GM20431 (cell line): ENCODE measurements at regions not wholly inside any gene's neighbourhood (a gene's known extent, or its start where the extent isn't known, plus 50 kb on each side); places are given as distances from the start of the nearest gene placed in this dataset.
"Not testable (repeated sequence)": the region's sequence is repeated elsewhere in the genome, so short reads cannot be mapped to it uniquely, and the experiment has no call there.

ENCODE experiments used
- in situ Hi-C: fragments of 300-500 bp; cut with MseI, MboI; formaldehyde crosslinking; loops from one replicate; pipeline ENCODE4 v1.15.0; 2020; ENCODE audit warnings: low sequenced_read_pairs; ENCODE audit not compliant: unreplicated experiment

DNA sequence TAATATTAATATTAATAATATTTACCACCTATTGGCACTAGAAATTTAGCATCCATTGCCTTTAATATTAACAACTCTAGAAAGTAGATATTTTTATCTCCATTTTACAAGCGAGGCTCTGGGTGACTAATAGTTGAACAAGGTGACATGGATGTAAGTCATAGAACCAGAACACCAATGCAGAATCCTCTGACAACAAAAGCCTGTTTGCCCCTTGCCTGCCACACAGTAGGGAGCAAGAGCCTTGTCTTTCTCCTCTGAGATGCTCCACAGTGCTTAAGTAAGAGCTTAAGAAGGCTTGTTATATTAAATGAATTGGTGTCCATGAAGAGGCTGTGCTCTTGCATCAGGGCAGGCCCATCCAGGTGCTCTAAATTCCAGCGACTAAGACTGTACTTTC is 51.2 kb upstream of the LBX1 start:
- in situ Hi-C loops = no loop called here

DNA sequence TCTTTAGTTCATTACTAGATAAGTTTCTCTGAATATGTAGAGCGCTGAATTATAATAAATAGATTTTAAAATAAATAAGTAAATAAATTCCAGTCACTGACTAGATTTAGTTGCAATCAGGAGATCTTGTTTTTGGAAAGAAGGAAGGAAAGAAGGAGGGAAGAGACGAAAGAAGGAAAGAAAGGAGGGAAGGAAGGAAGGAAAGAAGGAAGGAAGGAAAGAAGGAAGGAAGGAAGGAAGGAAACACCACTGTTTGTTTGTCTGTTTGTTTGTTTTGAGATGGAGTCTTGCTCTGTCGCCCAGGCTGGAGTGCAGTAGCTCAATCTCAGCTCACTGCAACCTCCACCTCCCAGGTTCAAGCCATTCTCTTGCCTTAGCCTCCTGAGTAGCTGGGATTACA is 51.7 kb upstream of the LBX1 start:
- in situ Hi-C loops = not testable (repeated sequence)

DNA sequence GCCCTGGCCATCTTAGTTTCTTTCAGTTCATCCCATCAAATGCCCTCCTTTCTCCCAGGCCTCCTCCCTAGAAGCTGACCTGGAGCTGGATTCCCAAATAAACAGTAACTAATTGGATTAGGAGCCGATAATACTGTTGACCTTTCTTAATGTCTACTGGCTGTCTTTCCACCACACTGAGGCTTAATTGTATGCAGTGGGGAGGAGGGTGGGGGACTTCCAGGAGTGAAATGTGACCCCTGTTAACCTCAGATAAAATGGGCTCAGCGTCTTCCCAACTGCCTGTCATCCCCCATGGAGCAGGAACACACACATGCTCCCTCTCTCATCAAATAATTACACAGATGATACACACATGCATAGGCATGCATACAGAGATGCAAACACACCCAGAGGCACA is 53.7 kb upstream of the LBX1 start:
- in situ Hi-C loops = no loop called here

DNA sequence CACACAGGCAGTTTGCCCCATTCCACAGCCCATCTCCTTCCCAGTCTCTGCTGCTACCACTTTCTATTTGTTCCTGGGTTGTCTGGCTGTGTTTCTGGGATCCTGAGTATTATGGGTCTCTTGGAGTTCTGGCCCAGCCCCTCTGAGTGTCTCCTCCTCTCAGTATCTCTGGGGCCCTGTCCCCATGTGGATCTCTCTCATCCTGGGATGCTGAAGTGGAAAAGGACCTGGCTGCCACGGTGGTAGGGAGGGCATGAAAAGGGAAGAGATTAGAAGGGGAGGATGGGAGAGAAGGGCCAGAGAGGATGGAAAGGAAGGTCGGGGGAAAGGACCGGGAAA is 54.5 kb upstream of the LBX1 start:
- in situ Hi-C loops = no loop called here

DNA sequence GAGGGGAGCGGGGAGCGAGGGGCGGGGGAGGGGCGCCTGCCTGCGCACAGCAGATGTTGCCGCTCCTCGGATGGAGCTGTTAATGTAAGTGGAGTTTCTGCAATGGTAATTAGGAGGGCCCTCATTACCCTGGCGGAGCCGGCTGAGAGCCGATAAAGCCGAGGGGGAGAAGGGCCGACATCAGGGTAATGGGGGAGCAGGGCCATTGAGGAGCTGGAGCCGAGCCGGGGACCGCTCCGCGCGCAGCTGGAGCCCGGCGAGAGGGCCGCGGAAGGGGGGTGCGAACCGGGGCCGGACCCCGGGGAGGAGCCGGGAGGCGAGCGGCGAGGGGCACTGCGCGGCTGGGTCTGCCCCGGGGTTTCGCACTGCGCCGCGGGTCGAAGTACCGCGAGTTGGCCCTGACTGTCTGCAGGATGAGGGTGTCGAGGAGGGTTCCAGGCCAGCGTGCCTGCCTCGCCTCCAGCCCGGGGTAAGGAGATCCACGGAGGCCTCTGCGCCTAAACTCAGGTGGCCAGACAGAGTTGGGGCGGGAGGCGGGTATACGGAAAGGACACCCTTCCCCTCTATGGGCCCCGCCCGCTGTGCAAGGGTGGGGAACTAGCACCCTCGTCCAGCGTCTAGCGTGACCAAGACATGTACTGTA is 55.0 kb upstream of the LBX1 start:
- in situ Hi-C loops = no loop called here

DNA sequence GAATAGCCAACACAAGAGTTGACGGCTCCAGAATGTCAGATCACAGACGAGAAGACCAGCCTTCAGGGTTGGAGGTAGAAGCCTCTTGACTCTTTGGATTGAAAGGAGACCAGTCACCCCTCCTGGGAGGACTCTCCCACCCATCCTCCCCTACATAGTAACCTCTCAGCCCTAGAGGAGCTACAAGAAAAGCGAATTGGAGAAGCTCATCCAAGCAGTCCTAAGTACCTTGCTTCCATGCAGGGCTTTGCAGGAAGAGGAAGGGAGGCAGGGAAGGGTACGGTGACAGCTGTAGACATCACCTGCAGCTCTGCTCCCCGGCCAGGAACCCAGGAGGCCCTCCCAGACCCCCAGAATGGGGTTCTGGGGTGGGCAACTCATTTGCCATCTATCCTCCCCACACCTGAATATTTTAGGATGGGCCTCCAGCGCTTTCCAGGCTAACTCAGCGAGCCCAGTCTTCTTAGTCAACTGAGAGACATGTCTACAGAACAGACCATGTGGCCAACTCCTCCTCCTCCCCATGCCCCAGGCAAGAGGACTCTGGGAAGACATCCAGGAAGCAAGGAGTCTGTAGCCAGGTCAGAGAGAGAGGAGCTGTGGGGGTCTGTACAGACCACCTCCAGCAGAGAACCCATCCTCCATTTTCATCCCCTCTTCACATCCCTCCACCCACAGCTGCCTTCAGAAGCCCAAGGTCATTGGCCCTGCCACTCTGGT is 55.6 kb upstream of the LBX1 start:
- in situ Hi-C loops = no loop called here

DNA sequence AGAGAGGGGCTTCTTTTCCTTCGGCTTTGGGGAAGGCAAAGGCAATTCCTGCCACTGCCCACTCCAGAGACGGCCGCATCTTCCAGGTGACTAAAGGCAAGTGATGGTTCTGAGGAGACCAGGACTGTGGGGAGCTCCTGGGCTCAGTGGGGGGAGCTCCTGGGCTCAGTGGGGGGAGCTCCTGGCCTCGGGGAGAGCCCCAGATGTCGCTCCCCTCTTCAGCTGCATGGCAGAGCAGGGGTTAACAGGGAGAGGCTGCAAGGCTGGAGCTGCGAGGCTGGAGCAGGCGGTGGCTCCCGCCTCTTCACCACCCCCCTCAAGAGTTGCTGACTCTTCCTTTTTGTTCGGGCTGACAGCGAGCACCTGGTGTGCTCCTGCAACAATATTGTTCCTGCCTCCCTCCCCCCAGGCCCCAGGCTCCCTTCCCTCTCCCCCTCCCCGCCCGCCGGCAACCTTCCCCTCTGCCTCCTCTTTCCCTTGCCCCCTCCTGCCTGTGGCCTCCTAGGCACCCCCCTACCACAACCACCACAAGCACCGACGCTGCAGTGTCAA is 56.3 kb upstream of the LBX1 start:
- in situ Hi-C loops = no loop called here

DNA sequence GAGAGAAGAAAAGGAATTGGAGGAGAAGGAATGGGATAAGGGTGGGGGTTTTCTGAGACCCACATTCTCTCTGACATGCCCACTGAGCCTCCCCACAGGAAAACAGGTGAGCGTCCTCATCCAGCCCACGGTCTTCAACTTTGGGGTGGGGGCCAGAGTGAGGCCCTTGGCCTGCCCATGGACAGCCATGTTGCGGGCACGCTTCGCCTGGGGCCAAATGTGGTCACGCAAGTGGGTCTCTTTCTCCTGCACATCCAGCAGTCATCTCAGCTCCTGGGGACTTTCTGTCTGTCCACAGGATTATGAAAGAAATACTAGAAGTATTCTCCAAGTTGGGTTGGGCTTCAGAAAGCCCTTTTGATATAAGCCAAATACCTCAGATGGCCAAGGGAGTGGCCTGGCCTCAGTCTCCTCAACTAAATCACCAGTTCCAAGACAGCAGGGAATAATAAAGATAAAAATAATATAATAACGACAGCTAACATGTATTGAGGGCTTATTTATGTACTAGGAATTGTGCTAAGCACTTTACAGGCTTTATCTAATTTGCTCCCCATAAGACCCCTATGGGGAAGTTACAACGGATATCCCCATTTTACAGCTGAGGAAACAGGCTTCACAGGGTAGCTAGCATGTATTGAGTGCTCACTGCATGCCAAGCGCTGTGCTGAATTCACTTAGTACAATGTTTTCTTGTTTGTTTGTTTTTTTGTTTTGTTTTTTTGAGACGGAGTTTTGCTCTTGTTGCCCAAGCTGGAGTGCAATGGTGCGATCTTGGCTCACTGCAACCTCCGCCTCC is 57.2 kb upstream of the LBX1 start:
- in situ Hi-C loops = no loop called here

DNA sequence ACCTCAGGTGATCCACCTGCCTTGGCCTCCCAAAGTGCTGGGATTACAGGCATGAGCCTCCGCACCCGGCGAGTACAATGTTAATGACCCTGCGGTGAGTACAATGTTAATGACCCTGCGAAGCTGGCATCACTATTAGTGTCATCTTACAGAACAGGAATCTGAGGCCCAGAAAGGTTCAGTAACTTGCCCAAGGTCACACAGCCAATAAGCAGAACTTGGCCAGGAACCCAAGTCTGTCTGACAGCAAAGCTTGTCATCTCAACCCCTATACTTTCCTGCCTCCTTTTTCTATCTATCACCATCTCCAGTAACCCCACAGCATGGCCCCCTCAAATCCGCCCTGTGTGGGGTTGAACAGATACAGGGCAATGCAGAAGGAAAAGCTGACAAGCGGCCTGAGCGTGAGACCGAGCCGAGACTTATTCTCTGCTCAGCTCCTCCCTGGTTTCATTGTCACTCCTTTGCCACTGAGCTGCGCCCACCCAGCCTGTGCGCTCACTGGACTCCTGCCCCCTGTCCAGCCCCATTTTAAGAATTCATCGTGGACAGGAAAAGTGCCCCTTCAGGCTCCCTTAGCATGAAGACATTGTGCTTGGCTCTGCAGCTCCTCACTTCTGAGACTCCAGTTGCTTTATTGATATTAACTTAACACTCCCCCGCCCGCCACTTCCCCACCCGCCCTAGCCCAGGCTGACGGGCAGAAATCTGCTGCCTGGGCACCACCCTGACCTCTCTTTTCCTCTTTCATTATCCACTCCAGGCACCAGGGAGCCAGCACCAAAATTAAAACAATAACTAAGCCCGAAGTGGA is 58.1 kb upstream of the LBX1 start:
- in situ Hi-C loops = no loop called here

DNA sequence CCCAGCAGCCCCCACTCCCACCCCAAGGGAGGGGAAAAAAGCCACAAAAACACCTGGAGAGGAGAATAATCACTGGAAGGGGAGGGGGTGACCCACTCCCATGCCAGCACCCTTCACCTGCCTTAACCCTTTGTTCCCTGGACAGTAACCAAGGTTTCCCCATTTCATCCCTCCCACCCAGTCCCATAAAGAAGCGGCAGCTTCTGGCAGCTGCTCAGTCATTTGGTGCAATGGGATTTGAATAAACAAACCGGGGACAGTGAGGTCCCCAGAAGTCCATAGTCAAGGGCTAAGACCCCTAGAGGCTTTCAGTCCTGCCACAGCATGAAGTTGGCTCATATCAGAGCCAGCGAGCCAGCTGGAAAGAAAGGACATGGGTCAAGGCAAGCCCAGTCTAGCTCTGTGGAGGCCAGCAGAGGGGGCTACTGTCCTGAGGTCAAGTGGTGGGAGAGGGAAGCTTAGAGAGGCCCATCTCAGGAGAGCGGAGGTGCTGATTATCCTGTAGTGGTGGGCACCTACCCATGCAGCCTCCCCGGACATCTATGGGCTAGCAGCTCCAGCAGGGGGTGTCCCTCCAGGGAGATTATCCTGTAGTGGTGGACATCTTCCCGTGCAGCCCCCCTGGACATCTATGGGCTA is 58.9 kb upstream of the LBX1 start:
- in situ Hi-C loops = no loop called here

DNA sequence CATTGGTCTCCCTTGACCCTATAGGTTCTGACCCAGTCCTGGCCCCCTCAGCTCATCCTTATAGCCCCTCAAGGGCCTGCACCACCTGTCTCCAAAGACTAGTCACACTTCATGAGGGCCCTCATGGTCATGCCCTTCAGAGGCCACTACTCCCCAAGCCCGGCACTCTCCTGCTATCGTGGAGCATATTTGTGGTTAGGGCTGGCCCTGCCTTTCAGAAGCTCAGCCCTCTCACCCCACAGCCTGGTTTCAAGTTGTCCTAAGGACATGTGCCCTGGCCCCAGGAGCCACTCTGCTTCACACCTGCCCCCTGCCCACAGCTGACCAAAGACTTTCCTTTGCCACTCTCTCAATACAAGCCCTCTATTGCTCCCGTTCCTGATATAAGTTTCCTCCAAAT is 60.3 kb upstream of the LBX1 start:
- in situ Hi-C loops = no loop called here

DNA sequence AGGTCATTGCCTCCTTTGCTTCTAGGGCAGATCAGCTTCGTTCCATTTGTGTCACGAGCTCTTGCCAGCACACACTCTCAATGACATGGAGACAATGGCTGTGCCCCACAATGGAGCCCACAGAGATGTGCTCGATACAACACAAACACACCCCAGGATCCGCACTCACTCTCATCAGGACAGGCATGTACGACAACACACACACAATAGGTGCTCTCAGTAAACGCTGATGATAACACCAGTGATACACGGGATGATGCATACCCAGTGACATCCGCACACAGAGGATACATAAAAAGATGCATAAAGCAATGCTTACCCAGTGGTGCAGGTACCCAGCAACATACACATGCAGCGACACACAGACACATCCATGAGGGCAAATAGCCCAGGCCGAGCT is 61.2 kb upstream of the LBX1 start:
- in situ Hi-C loops = no loop called here

DNA sequence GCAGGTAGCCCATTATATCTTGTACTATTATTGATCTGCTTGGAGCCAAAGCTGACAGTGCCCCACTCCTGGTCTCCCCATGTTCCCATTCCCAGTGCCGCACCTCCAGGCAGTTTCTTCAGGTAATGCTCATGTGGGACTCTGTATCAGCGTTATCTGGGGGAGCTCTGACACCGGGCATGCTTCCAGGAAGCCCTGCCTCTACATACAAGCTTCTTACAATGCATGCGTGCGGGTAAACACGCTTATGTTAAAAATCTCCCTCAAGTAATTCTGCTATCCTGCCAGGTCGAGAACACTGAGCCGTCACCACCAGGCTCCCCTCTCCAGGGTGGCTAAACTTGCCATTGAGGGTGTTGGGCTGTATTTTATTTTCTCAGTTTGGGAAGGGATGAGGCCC is 61.6 kb upstream of the LBX1 start:
- in situ Hi-C loops = no loop called here

DNA sequence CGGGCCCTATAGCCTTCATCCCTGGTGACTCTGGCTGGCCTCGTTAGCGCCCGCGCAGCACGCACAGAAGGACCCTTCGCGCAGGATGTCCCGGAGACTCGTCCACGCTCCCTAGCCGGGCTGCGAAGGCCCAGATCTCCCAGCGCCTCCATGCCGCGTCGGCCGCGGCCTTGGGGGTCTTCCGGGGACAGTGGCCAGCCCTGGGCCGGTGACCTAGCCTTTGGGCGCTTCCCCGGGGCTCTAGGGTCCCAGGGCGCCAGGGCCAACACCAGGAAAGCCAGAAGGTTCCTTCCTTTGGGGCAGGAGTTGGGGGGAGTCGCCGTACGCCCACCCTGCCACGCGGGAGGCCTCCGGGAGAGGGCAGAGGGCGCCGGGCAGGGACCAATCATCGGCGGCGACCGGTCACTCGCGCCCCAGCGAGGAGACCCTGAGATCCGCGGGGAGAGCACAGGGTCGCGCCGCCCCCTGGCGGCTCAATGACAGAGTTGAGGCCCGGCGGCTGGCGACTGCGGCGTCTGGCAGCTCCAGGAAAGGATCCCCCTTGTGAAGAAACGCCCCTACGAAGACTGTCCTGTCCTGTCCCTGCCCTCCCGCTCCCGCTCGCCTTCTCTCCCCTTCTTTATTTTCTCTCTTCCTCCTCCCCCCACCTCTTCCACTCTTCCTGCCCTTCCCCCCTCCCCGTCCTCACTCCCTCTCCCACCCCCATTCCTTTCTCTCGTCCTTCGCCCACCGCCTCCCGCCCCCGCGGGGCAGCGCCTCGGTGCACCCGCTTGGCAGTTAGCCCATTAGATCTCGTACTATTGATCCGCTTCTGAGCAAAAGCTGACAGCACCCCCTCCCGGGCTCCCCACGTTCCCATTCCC is 62.3 kb upstream of the LBX1 start:
- in situ Hi-C loops = no loop called here

DNA sequence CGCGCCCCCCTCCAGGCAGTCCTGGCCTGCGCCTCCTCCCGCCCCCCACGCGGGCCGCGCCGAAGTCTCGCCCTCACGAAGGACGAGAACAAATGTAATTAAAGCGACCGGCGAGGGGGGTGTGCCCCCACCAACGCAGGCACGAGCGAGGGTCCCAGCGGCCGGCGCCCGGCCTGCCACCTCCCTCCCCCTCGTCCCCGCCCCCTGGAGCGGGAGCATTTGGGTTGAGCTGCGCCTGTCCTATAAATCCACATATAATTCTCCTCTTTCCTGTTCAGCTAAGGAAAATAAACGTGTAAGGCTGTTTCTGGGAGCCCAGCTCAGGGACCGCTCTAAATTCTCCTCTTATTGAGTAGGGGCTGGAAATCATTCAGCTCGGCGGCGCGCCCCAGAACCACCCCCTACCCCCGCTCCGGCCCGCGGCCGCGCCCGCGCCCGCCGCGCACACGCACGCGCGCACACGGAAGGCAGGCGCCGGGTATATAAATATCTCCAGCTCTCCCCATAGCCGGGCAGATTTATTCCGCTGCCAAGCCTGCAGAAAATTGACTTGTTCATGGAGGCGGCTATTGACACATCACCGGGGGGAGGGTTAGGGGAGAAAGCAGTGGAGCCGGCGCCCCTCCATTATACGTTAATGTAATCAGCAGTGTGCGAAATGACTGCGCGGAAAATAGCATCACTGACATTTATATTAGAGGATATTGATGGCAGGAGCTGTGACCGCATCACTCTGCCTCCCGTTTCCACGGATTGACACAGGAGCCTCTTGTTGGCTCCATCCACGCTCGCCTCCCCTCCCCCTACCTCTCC is 61.6 kb upstream of the BTRC start:
- in situ Hi-C loops = no loop called here

DNA sequence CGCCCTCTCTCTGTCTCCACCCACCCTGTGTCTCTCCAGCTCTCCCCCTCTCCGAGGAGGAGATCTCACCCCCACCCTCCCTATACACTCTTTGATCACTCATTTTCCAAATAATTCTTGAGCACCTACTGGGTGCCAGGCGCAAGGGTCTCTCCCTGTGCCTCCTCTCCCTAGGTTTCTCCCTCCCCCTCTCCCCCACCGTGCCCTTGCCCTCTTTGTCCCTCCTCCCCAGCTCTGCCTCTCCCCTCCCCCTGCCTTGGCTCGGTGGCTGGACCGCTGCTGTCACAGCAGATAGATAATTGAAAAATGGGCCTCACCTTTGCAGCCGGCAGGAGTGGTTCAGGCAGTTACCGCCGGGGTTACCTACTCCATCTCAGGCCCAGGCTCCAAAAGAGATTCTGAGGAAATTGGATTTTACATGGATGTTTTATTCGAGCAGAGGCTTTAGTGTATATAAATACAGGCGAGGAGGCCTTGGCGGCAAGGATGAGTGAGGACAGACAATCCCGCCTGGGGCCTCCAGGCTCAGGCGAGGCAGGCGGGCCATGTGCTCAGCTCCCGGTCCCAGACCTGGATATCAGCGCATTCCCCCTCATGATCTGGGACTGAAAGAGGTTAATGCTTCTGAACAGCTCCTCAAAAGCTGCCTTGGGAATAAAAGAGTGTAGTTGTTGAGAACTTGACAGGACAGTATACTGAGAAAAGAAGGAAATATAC is 60.8 kb upstream of the BTRC start:
- in situ Hi-C loops = no loop called here

DNA sequence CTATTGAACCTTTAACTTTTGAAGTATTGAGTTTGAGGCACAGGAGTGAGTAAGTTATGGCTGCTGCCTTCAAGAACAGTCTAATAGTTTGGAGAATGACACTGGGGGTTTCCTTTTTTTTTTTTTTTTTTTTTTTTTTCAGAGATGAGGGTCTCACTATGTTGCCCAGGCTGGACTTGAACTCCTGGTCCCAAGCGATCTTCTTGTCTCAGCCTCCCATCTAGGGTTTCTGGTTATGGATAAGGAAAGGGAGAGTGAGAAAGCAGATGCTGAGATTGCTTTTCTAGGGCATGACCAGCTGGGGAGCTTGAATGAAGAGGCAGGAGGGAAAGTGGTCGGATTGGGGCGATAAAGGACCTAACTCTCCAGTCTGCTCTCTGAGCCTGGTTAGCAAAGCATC is 59.9 kb upstream of the BTRC start:
- in situ Hi-C loops = no loop called here

DNA sequence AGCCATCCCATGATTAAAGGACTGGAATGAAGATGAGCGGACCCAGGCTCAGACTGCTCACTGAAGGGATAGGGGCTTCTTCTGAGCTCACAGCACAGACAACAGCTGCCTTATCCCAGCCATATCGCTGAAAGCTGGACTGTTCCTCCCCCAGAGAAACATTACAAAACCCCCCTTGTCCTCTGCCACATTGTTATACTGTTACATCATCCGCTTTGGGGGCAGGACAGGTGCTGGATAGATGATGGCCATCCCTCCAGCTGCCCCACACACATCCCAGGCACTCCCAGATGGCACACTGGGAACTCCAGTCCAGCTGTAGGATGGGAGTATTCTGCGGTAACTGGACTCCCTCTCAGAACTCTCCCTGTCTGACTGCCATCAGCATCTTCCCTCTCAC is 58.7 kb upstream of the BTRC start:
- in situ Hi-C loops = no loop called here
